ENCODE measurements at regions not wholly inside any gene's neighbourhood (a gene's known extent, or its start where the extent isn't known, plus 50 kb on each side); places are given as distances from the start of the nearest gene placed in this dataset.
"Not testable (repeated sequence)": the region's sequence is repeated elsewhere in the genome, so short reads cannot be mapped to it uniquely, and the experiment has no call there.

GRCh38 chr4:141330616-141331015 is 109.9 kb downstream of the ZNF330 start:
- Histone ChIP-seq H3K4me1 (replicated peaks; ENCODE audit: insufficient read depth) (peaks cover 33% of the 10 kb centered on the region), H3K27me3 (ENCODE audit: insufficient read depth, low read depth) (no peaks in the 10 kb centered on the region), H3K9me3 (ENCODE audit: insufficient read depth, low read depth) (no peaks in the 10 kb centered on the region), H3K9me2 (ENCODE audit: insufficient read depth) (no peaks in the 10 kb centered on the region; the same call in 1 of the 2 replicates), H3K79me2 (ENCODE audit: low read depth) (no peaks in the 10 kb centered on the region), H3K36me3 (ENCODE audit: low read depth) (no peaks in the 10 kb centered on the region), H3K4me3 (no peak overlapping the region), H3F3A (ENCODE audit: insufficient read depth, low read depth) (peaks cover 19% of the 10 kb centered on the region), H2AFZ (no peak overlapping the region), H4K20me1 (ENCODE audit: insufficient read depth) (no peaks in the 10 kb centered on the region), H3K4me2 (no peak overlapping the region), H3K27ac (no peak overlapping the region)
- TF ChIP-seq EZH2 (IDR thresholded peaks at IDR 0.05; ENCODE audit: low read depth) (no peak), CTCF (conservative IDR thresholded peaks at IDR 0.05) (no peak)
- ChIA-PET POLR2A (ENCODE audit: unreplicated experiment) (no interaction called here), CTCF (no interaction called here)
- no peak for DNase-seq
- intact Hi-C loops (cut with micrococcal nuclease; ENCODE audit: unreplicated experiment), result no loop called here
- BruUV-seq (replicated peaks), result no TSS peak

- TF ChIP-seq EZH2 (IDR thresholded peaks at IDR 0.05; ENCODE audit: low read depth), result no peak
- TF ChIP-seq CTCF (conservative IDR thresholded peaks at IDR 0.05), result no peak
- no TSS peak for BruUV-seq (replicated peaks)
- Histone ChIP-seq H3K9me3 (ENCODE audit: insufficient read depth, low read depth) (no peaks in the 10 kb centered on the region), H2AFZ (no peak overlapping the region), H3K4me3 (no peak overlapping the region), H3K4me1 (replicated peaks; ENCODE audit: insufficient read depth) (peaks cover 33% of the 10 kb centered on the region), H3K9me2 (ENCODE audit: insufficient read depth) (no peaks in the 10 kb centered on the region; the same call in 1 of the 2 replicates), H4K20me1 (ENCODE audit: insufficient read depth) (no peaks in the 10 kb centered on the region), H3K27me3 (ENCODE audit: insufficient read depth, low read depth) (no peaks in the 10 kb centered on the region), H3K27ac (no peak overlapping the region), H3F3A (ENCODE audit: insufficient read depth, low read depth) (peaks cover 19% of the 10 kb centered on the region), H3K79me2 (ENCODE audit: low read depth) (no peaks in the 10 kb centered on the region), H3K36me3 (ENCODE audit: low read depth) (no peaks in the 10 kb centered on the region), H3K4me2 (no peak overlapping the region)
- no peak for DNase-seq
- ChIA-PET POLR2A (ENCODE audit: unreplicated experiment) (no interaction called here), CTCF (no interaction called here)
- intact Hi-C loops (cut with micrococcal nuclease; ENCODE audit: unreplicated experiment), result no loop called here
These were observed 111.1 kb downstream of the ZNF330 start for GRCh38 chr4:141331534-141332358.

GRCh38 chr4:141332359-141333181 is 111.9 kb downstream of the ZNF330 start:
- CTCF ChIA-PET; BruUV-seq (replicated peaks); H3K9me3 ChIP-seq (ENCODE audit: insufficient read depth, low read depth); H4K20me1 ChIP-seq (ENCODE audit: insufficient read depth); H3K9me2 ChIP-seq (ENCODE audit: insufficient read depth); H3K79me2 ChIP-seq (ENCODE audit: low read depth); H2AFZ ChIP-seq; H3K27me3 ChIP-seq (ENCODE audit: insufficient read depth, low read depth); DNase-seq; H3K36me3 ChIP-seq (ENCODE audit: low read depth); H3K27ac ChIP-seq; intact Hi-C loops (cut with micrococcal nuclease; ENCODE audit: unreplicated experiment); POLR2A ChIA-PET (ENCODE audit: unreplicated experiment); H3K4me3 ChIP-seq: not testable (repeated sequence)
- peaks cover 19% of the 10 kb centered on the region for H3F3A ChIP-seq (ENCODE audit: insufficient read depth, low read depth)
- H3K4me2 ChIP-seq, result peak overlapping the region; percentile 44; the same call in 1 of the 2 replicates
- peaks cover 33% of the 10 kb centered on the region for H3K4me1 ChIP-seq (replicated peaks; ENCODE audit: insufficient read depth)

- H3K79me2 ChIP-seq (ENCODE audit: low read depth); H3K27ac ChIP-seq; intact Hi-C loops (cut with micrococcal nuclease; ENCODE audit: unreplicated experiment); H3K9me2 ChIP-seq (ENCODE audit: insufficient read depth); H4K20me1 ChIP-seq (ENCODE audit: insufficient read depth); BruUV-seq (replicated peaks); H3K36me3 ChIP-seq (ENCODE audit: low read depth); H3K27me3 ChIP-seq (ENCODE audit: insufficient read depth, low read depth); POLR2A ChIA-PET (ENCODE audit: unreplicated experiment); H3K9me3 ChIP-seq (ENCODE audit: insufficient read depth, low read depth): not testable (repeated sequence)
- peak overlapping the region; percentile 87 for H2AFZ ChIP-seq
- CTCF ChIA-PET, result interaction anchor here (0.6 kb wide), 1 partner anchor 541 kb away, joined by 3 read pairs; no protein-coding TSS in a partner anchor
- peak overlapping the region; percentile 83 for H3K4me2 ChIP-seq
- H3K4me1 ChIP-seq (replicated peaks; ENCODE audit: insufficient read depth), result peaks cover 26% of the 10 kb centered on the region
- peaks cover 14% of the 10 kb centered on the region; the same call in 1 of the 2 replicates for H3F3A ChIP-seq (ENCODE audit: insufficient read depth, low read depth)
- peak in 1 of 2 experiments; percentile 70 for DNase-seq
- H3K4me3 ChIP-seq, result peak overlapping the region; percentile 57; the same call in 1 of the 2 replicates
These were observed 112.9 kb downstream of the ZNF330 start for GRCh38 chr4:141333456-141334230.
